ENCODE measurements at regions not wholly inside any gene's neighbourhood (a gene's known extent, or its start where the extent isn't known, plus 50 kb on each side); places are given as distances from the start of the nearest gene placed in this dataset.

- Mint-ChIP-seq H3K9me3 (no peaks in the 10 kb centered on the region), H3K36me3 (ENCODE audit: low read depth) (no peaks in the 10 kb centered on the region), H3K4me1 (ENCODE audit: low read depth) (peaks cover 20% of the 10 kb centered on the region), H3K27me3 (no peaks in the 10 kb centered on the region), H3K27ac (no peak overlapping the region), H3K4me3 (no peak overlapping the region)
Measured at GRCh38 chr2:42875880-42876279, 83.5 kb upstream of the HAAO start.

- Mint-ChIP-seq H3K4me3 (no peak overlapping the region), H3K27ac (no peak overlapping the region), H3K9me3 (no peaks in the 10 kb centered on the region), H3K4me1 (ENCODE audit: low read depth) (peaks cover 20% of the 10 kb centered on the region), H3K36me3 (ENCODE audit: low read depth) (no peaks in the 10 kb centered on the region), H3K27me3 (no peaks in the 10 kb centered on the region)
Measured at GRCh38 chr2:42874949-42875801, 82.8 kb upstream of the HAAO start.

- Mint-ChIP-seq H3K4me1 (ENCODE audit: low read depth) (no peaks in the 10 kb centered on the region), H3K4me3 (no peak overlapping the region), H3K36me3 (ENCODE audit: low read depth) (peaks cover 7% of the 10 kb centered on the region), H3K27ac (no peak overlapping the region), H3K9me3 (peaks cover 15% of the 10 kb centered on the region), H3K27me3 (no peaks in the 10 kb centered on the region)
Measured at GRCh38 chr2:42872721-42873120, 80.3 kb upstream of the HAAO start.

GRCh38 chr2:42871372-42871771, 79.0 kb upstream of the HAAO start:
- H3K4me1 Mint-ChIP-seq (ENCODE audit: low read depth): no peaks in the 10 kb centered on the region
- H3K9me3 Mint-ChIP-seq: peaks cover 15% of the 10 kb centered on the region
- no peak overlapping the region for H3K27ac Mint-ChIP-seq
- no peaks in the 10 kb centered on the region for H3K27me3 Mint-ChIP-seq
- peaks cover 7% of the 10 kb centered on the region for H3K36me3 Mint-ChIP-seq (ENCODE audit: low read depth)
- H3K4me3 Mint-ChIP-seq: no peak overlapping the region

- Mint-ChIP-seq H3K27ac (no peak overlapping the region), H3K4me3 (no peak overlapping the region), H3K4me1 (ENCODE audit: low read depth) (no peaks in the 10 kb centered on the region), H3K9me3 (peaks cover 15% of the 10 kb centered on the region), H3K36me3 (ENCODE audit: low read depth) (peaks cover 7% of the 10 kb centered on the region), H3K27me3 (no peaks in the 10 kb centered on the region)
Measured at GRCh38 chr2:42868874-42869273, 76.5 kb upstream of the HAAO start.

DNA sequence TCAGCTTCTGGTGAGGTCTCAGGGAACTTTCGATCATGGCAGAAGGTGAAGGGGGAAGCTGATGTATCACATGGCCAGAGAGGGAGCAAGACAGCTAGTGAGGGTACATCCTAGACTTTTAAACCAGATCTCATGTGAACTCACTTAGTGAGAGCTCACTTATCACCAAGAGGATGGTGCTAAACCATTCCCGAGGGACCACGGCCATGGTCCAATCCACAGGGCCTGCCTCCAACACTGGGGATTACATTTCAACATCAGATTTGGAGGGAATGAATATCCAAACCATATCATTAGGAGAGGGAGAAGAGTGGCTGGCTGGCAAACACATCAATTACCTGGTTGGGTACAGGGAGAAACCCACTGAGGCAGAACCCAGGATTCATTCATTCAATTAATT, 75.7 kb upstream of the HAAO start:
- no peaks in the 10 kb centered on the region for H3K4me1 Mint-ChIP-seq (ENCODE audit: low read depth)
- H3K27ac Mint-ChIP-seq: no peak overlapping the region
- H3K4me3 Mint-ChIP-seq: no peak overlapping the region
- peaks cover 15% of the 10 kb centered on the region for H3K9me3 Mint-ChIP-seq
- peaks cover 7% of the 10 kb centered on the region for H3K36me3 Mint-ChIP-seq (ENCODE audit: low read depth)
- no peaks in the 10 kb centered on the region for H3K27me3 Mint-ChIP-seq

DNA sequence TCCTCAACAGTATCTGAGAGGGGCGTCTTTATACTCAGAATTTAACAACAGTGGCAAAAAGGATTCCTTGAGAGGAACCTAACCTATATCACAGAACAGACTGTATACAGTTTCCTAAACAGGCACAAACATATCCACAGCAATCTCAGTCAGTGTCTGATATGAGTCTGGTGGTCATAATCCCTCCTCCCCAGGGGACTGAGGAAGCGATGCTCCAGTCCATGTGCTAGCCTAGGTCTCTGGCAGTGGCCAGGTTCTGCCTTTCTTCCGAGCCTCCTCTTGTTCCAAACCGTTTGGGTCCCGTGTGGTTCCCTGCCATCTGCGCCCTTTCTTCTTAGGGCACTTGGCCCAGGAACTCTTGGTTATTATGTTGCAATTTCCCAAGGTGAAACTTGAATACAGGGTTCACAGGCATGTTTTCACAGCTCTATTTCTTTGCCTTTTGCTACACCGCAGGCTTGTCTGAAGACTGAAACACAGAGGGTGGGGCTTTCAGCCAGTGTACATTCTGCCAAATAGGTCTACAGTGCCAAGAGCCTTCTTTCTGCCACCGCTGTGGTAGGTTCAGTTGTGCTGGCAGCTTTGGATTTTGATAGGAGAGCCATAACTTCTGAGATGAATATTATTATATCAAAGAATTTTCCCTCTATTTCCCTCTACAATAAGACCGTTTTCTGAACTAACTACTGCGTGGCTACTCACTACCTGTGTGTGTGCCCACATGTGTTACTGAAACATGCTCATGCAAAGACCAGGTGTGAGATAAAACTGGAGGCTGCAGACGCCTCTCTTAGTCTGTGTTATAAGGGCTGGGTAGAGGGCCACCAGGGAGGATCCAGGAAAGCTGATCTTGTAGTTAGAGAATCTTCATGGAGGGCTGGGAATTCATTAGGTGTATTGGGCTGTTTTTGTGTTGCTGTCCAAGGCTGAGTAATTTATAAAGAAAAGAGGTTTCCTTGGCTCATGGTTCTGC, 75.0 kb upstream of the HAAO start:
- Mint-ChIP-seq H3K36me3 (ENCODE audit: low read depth) (peaks cover 7% of the 10 kb centered on the region), H3K27me3 (no peaks in the 10 kb centered on the region), H3K4me3 (no peak overlapping the region), H3K4me1 (ENCODE audit: low read depth) (no peaks in the 10 kb centered on the region), H3K27ac (no peak overlapping the region), H3K9me3 (peaks cover 15% of the 10 kb centered on the region)

DNA sequence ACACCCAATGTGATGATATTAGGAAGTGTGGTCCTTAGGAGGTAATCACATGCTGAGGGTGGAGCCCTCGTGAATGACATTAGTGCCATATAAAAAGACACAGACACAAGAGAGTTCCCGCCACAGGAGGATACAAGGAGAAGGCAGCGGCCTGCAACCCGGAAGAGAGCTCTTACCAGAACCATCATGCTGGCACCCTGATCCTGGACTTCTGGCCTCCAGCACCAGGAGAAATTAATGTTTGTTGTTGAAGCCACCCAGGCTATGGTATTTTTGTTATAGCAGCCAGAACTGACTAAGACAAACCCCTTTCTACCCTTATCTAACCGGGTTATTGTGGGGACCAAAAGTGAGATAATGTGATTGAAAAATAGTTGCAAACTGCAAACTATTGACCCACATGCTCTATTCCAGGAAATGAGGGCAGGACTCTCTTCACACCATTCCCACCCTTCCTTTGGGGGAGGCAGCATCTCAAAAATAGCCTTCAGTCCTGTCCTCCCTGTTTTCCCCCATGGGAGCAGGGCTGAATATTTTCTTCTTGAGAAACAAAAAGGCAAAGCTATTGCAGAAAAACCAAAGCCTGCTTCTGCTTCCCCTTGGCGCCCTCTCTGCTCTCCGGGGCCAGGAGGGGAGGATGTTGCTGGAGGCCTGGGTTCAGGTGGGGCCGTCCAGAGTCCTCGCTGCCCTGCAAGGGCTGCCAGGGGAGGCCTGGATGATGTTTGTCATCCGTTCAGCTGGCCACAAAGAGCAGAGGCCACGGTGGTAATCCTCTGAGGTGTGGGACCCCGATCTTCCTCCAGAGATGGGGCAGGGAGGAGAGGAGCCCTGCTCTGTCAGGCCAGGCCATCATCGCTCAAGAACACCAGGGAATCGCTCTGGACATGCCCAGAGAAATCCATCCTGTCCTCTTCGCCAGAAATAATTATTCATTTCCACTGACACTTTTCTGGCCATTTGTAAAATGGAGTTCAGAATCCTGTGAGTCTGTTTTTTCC, 73.8 kb upstream of the HAAO start:
- H3K27me3 Mint-ChIP-seq: no peaks in the 10 kb centered on the region
- H3K9me3 Mint-ChIP-seq: peaks cover 15% of the 10 kb centered on the region
- H3K4me3 Mint-ChIP-seq: no peak overlapping the region
- no peaks in the 10 kb centered on the region for H3K4me1 Mint-ChIP-seq (ENCODE audit: low read depth)
- H3K27ac Mint-ChIP-seq: no peak overlapping the region
- peaks cover 7% of the 10 kb centered on the region for H3K36me3 Mint-ChIP-seq (ENCODE audit: low read depth)

GRCh38 chr2:42864641-42865280, 72.4 kb upstream of the HAAO start:
- H3K27me3 Mint-ChIP-seq: no peaks in the 10 kb centered on the region
- H3K4me3 Mint-ChIP-seq: no peak overlapping the region
- peaks cover 15% of the 10 kb centered on the region for H3K9me3 Mint-ChIP-seq
- no peak overlapping the region for H3K27ac Mint-ChIP-seq
- no peaks in the 10 kb centered on the region for H3K4me1 Mint-ChIP-seq (ENCODE audit: low read depth)
- peaks cover 7% of the 10 kb centered on the region for H3K36me3 Mint-ChIP-seq (ENCODE audit: low read depth)

DNA sequence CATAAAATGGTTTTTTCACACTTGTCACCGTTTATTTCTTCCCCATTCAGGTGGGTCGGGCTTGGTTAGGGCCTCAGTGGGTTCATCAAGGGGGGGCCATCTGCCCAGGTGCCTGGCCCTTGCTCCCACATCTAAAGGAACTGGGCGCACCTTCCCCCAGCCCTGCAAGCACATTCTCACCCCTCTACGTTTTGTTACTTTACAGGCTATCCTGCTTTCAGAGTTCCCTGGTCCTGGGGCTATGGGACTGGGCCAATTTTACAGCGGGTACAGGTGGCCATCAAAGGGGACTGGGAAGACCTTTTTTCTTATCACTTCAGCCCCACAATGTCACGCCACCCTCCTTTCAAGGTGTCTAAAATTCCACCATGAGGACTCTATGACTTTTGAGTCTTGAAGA, 71.8 kb upstream of the HAAO start:
- Mint-ChIP-seq H3K27ac (no peak overlapping the region), H3K9me3 (peaks cover 12% of the 10 kb centered on the region), H3K36me3 (ENCODE audit: low read depth) (peaks cover 7% of the 10 kb centered on the region), H3K4me1 (ENCODE audit: low read depth) (no peaks in the 10 kb centered on the region), H3K4me3 (no peak overlapping the region), H3K27me3 (no peaks in the 10 kb centered on the region)

GRCh38 chr2:42863751-42864150, 71.4 kb upstream of the HAAO start:
- H3K4me3 Mint-ChIP-seq: no peak overlapping the region
- H3K36me3 Mint-ChIP-seq (ENCODE audit: low read depth): peaks cover 3% of the 10 kb centered on the region
- H3K27ac Mint-ChIP-seq: no peak overlapping the region
- no peaks in the 10 kb centered on the region for H3K27me3 Mint-ChIP-seq
- no peaks in the 10 kb centered on the region for H3K4me1 Mint-ChIP-seq (ENCODE audit: low read depth)
- peaks cover 7% of the 10 kb centered on the region for H3K9me3 Mint-ChIP-seq

- no peak overlapping the region for H3K27ac Mint-ChIP-seq
- no peak overlapping the region for H3K4me3 Mint-ChIP-seq
- peaks cover 3% of the 10 kb centered on the region for H3K9me3 Mint-ChIP-seq
- no peaks in the 10 kb centered on the region for H3K27me3 Mint-ChIP-seq
- H3K36me3 Mint-ChIP-seq (ENCODE audit: low read depth): no peaks in the 10 kb centered on the region
- no peaks in the 10 kb centered on the region for H3K4me1 Mint-ChIP-seq (ENCODE audit: low read depth)
Measured at GRCh38 chr2:42863320-42863719, 70.9 kb upstream of the HAAO start.

DNA sequence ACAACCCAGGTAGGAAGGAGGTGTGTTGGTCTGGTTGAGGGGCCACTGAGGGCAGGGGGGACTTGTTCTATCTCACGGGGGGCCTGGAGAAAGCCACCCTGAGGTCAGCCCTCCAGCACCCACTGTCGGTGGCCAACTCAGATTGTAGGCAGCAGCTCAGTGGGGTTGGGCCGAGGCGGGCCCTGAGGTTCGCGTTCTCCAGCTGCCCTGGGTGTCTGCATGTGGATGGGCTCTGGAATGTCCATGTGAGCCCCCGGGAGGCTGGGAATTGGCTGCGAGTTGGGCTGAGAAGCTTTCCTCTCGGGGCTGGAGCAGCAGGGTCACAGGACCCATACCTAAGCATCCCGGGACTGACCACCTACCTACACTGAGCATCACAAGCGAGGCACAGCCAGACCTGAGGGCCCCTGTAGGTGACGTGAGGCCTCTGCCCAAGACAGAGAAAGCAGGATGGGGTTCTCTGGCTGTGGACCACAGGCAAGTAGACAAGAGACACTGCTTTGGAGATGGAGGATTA, 70.3 kb upstream of the HAAO start:
- no peaks in the 10 kb centered on the region for H3K27me3 Mint-ChIP-seq
- H3K4me1 Mint-ChIP-seq (ENCODE audit: low read depth): no peaks in the 10 kb centered on the region
- H3K4me3 Mint-ChIP-seq: no peak overlapping the region
- no peak overlapping the region for H3K27ac Mint-ChIP-seq
- H3K36me3 Mint-ChIP-seq (ENCODE audit: low read depth): no peaks in the 10 kb centered on the region
- H3K9me3 Mint-ChIP-seq: no peaks in the 10 kb centered on the region

DNA sequence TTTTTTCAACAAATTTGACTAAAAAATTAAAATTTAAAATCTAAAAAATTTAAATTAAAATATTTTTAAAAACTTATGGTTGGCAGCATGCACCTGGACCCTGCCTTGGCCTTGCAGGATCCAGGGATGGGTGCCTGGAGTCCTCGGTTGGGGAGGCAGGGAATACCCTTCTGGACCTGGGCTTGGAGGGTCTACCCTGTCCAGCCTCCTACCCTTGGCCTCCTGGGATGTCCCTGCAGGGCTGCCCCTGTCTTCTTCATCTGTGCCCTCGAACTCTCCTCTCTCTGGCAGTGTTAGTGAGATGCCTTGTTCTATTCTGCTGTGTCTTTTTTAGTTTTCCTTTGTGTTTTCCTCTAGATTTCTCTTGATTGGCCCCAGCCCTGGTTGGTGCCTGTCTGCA, 68.9 kb upstream of the HAAO start:
- H3K27me3 Mint-ChIP-seq: no peaks in the 10 kb centered on the region
- no peaks in the 10 kb centered on the region for H3K36me3 Mint-ChIP-seq (ENCODE audit: low read depth)
- no peak overlapping the region for H3K27ac Mint-ChIP-seq
- no peaks in the 10 kb centered on the region for H3K9me3 Mint-ChIP-seq
- no peak overlapping the region for H3K4me3 Mint-ChIP-seq
- H3K4me1 Mint-ChIP-seq (ENCODE audit: low read depth): no peaks in the 10 kb centered on the region
